SK-N-SH treated with all-trans-retinoic acid at 6 μM for 48 hours (cell line): ENCODE measurements at regions not wholly inside any gene's neighbourhood (a gene's known extent, or its start where the extent isn't known, plus 50 kb on each side); places are given as distances from the start of the nearest gene placed in this dataset.

ENCODE experiments used
- ARNTL ChIP-seq: fragments of 450-650 bp; formaldehyde crosslinking; IDR thresholded peaks from 2 replicates; pipeline ENCODE4 v1.5.0; 2020; ENCODE audit warnings: low read depth, mild to moderate bottlenecking, moderate library complexity, borderline replicate concordance
- BACH2 ChIP-seq: fragments of 250-450 bp; sonication (Bioruptor Pico); IDR thresholded peaks from 2 replicates; pipeline ENCODE4 v1.9.0; 2021; ENCODE audit warnings: mild to moderate bottlenecking, borderline replicate concordance
- CREB5 ChIP-seq: fragments of 250-450 bp; sonication (Bioruptor Pico); IDR thresholded peaks from 2 replicates; pipeline ENCODE4 v1.5.1; 2020; ENCODE audit warnings: low read depth, mild to moderate bottlenecking, moderate library complexity
- GLIS3 ChIP-seq: fragments of 250-450 bp; sonication (Bioruptor Pico); IDR thresholded peaks from 2 replicates; pipeline ENCODE4 v1.5.0; 2020; ENCODE audit warnings: mild to moderate bottlenecking, moderate library complexity
- PATZ1 ChIP-seq: fragments of 250-450 bp; sonication (Bioruptor Pico); IDR thresholded peaks from 2 replicates; pipeline ENCODE4 v1.8.0; 2020; ENCODE audit warnings: mild to moderate bottlenecking, moderate library complexity, borderline replicate concordance
- POU6F1 ChIP-seq: fragments of 250-450 bp; sonication (Bioruptor Pico); IDR thresholded peaks from 2 replicates; pipeline ENCODE4 v1.8.0; 2021; ENCODE audit warnings: low read depth, mild to moderate bottlenecking, moderate library complexity, borderline replicate concordance
- PPARA ChIP-seq: fragments of 250-450 bp; sonication (Bioruptor Pico); IDR thresholded peaks from 2 replicates; pipeline ENCODE4 v1.5.0; 2020; ENCODE audit warnings: mild to moderate bottlenecking, borderline replicate concordance
- RARB ChIP-seq: fragments of 250-450 bp; sonication (Bioruptor Pico); IDR thresholded peaks from 2 replicates; pipeline ENCODE4 v1.8.0; 2021; ENCODE audit warnings: mild to moderate bottlenecking, moderate library complexity
- SNAI2 ChIP-seq: fragments of 250-450 bp; sonication (Bioruptor Pico); IDR thresholded peaks from 2 replicates; pipeline ENCODE4 v1.5.0; 2020; ENCODE audit warnings: mild to moderate bottlenecking, moderate library complexity
- TCF4 ChIP-seq: fragments of 250-450 bp; sonication (Bioruptor Pico); IDR thresholded peaks from 2 replicates; pipeline ENCODE4 v1.8.0; 2021; ENCODE audit warnings: mild to moderate bottlenecking, moderate library complexity, borderline replicate concordance
- ZFP3 ChIP-seq: fragments of 250-450 bp; sonication (Bioruptor Pico); IDR thresholded peaks from 2 replicates; pipeline ENCODE4 v1.5.0; 2020; ENCODE audit warnings: mild to moderate bottlenecking, moderate library complexity
- ZFP30 ChIP-seq: fragments of 450-650 bp; formaldehyde crosslinking; IDR thresholded peaks from 2 replicates; pipeline ENCODE4 v1.5.0; 2022; ENCODE audit warnings: mild to moderate bottlenecking, moderate library complexity
- ZNF70 ChIP-seq: fragments of 450-650 bp; formaldehyde crosslinking; IDR thresholded peaks from 2 replicates; pipeline ENCODE4 v1.5.0; 2020; ENCODE audit warnings: mild to moderate bottlenecking, moderate library complexity

- TF ChIP-seq TCF4 (CRISPR knock-in tag) (no peak), GLIS3 (CRISPR knock-in tag) (no peak), BACH2 (CRISPR knock-in tag) (no peak), ZFP3 (CRISPR knock-in tag) (no peak), PATZ1 (no peak), ZNF70 (CRISPR knock-in tag) (no peak), ARNTL (no peak), SNAI2 (CRISPR knock-in tag) (no peak), ZFP30 (CRISPR knock-in tag) (no peak), PPARA (CRISPR knock-in tag) (no peak), CREB5 (no peak), RARB (CRISPR knock-in tag) (no peak), POU6F1 (CRISPR knock-in tag) (no peak)
Observed at GRCh38 chr4:171648926-171649325, 164.3 kb upstream of the GALNTL6 start.
